A673 (cell line): ENCODE measurements at regions not wholly inside any gene's neighbourhood (a gene's known extent, or its start where the extent isn't known, plus 50 kb on each side); places are given as distances from the start of the nearest gene placed in this dataset.

Experiments used
- BruUV-seq: library from RNA; stranded (reverse); fragments of 400-500 nt; replicated peaks from 2 replicates; lab custom pipeline; 2021; lab: Mats Ljungman, UMichigan
- CTCF ChIA-PET: fragments of 300-600 bp; sonication (Branson Sonifier 250); formaldehyde crosslinking; loops from one replicate; lab custom pipeline; 2022; ENCODE audit warnings: antibody characterized with exemption; lab: Charles Lee
- POLR2A ChIA-PET: fragments of 300-600 bp; sonication (Branson Sonifier 250); formaldehyde crosslinking; loops from one replicate; lab custom pipeline; 2022; ENCODE audit warnings: antibody characterized with exemption; ENCODE audit not compliant: low non-redundant PET; lab: Charles Lee
- DNase-seq: peaks from one replicate; pipeline ENCODE4 v3.0.0-alpha.2; 2015; ENCODE audit warnings: low spot score
- H3K27ac ChIP-seq: fragments of 200-600 bp; sonication (generic); 2 replicates; pipeline ENCODE4 v1.5.1; 2016; ENCODE audit warnings: mixed run types, low read depth, mild to moderate bottlenecking, mixed read lengths, antibody characterized with exemption, low read length; ENCODE audit not compliant: poor library complexity, severe bottlenecking
- H3K27me3 ChIP-seq: fragments of 200-600 bp; sonication (generic); replicated peaks from 2 replicates; pipeline ENCODE4 v1.6.1; 2017; ENCODE audit warnings: mixed run types, low read depth, mild to moderate bottlenecking, mixed read lengths, antibody characterized with exemption, low read length; ENCODE audit not compliant: insufficient read depth, poor library complexity
- H3K36me3 ChIP-seq: fragments of 200-600 bp; sonication (generic); 2 replicates; pipeline ENCODE4 v1.6.1; 2016; ENCODE audit warnings: mixed run types, mild to moderate bottlenecking, mixed read lengths, antibody characterized with exemption, low read length; ENCODE audit not compliant: insufficient read depth, poor library complexity, severe bottlenecking
- H3K4me1 ChIP-seq: fragments of 200-600 bp; sonication (generic); 2 replicates; pipeline ENCODE4 v1.6.1; 2017; ENCODE audit warnings: mixed run types, mild to moderate bottlenecking, mixed read lengths, antibody characterized with exemption, low read length; ENCODE audit not compliant: insufficient read depth, poor library complexity, severe bottlenecking
- H3K4me3 ChIP-seq: fragments of 200-600 bp; sonication (generic); 2 replicates; pipeline ENCODE4 v1.5.1; 2016; ENCODE audit warnings: low read depth, mixed run types, mild to moderate bottlenecking, mixed read lengths, low read length; ENCODE audit not compliant: poor library complexity, severe bottlenecking
- H3K9me3 ChIP-seq: fragments of 200-600 bp; sonication (generic); 2 replicates; pipeline ENCODE4 v1.6.1; 2016; ENCODE audit warnings: mixed run types, low read depth, mild to moderate bottlenecking, mixed read lengths, antibody characterized with exemption, low read length; ENCODE audit not compliant: poor library complexity, severe bottlenecking
- EZH2 ChIP-seq: fragments of 200-600 bp; sonication (generic); IDR thresholded peaks from 2 replicates; pipeline ENCODE4 v1.6.1; 2017; ENCODE audit warnings: borderline replicate concordance, low read depth, mild to moderate bottlenecking, mixed read lengths, antibody characterized with exemption, low read length; ENCODE audit not compliant: poor library complexity, severe bottlenecking
- intact Hi-C: fragments of 100-400 bp; cut with micrococcal nuclease; formaldehyde crosslinking; loops from one replicate; pipeline ENCODE4 v1.10.0; 2022; ENCODE audit not compliant: unreplicated experiment
- TF ChIP-seq, protein P1 (sequence below): fragments of 300-800, 200-600 bp; sonication (generic); conservative IDR thresholded peaks from 2 replicates; pipeline ENCODE4 v1.5.1; 2017; ENCODE audit warnings: low read depth, mild to moderate bottlenecking, antibody characterized with exemption, low read length, moderate library complexity, mixed read lengths

DNA sequence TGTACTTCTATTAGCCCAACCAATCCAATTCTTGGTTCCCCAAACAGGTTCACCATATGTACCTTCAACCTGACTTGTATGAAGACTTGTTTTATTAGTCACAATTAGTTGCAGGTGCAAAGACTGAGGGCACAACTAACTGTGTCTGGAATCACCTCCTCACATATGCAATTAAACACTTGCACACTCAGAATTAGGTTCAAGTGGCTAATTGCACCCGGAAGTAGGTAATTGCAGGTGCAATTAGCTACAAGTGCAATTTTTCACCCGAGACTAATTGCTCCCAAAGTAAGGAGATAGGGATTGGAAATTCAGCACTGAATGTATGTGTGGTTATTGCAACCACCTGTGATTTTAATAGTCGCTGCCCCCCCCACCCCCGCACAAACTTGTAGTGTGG is 338.9 kb downstream of the ZSWIM6 start:
- TF ChIP-seq EZH2 = no peak
- TF ChIP-seq, protein P1, sequence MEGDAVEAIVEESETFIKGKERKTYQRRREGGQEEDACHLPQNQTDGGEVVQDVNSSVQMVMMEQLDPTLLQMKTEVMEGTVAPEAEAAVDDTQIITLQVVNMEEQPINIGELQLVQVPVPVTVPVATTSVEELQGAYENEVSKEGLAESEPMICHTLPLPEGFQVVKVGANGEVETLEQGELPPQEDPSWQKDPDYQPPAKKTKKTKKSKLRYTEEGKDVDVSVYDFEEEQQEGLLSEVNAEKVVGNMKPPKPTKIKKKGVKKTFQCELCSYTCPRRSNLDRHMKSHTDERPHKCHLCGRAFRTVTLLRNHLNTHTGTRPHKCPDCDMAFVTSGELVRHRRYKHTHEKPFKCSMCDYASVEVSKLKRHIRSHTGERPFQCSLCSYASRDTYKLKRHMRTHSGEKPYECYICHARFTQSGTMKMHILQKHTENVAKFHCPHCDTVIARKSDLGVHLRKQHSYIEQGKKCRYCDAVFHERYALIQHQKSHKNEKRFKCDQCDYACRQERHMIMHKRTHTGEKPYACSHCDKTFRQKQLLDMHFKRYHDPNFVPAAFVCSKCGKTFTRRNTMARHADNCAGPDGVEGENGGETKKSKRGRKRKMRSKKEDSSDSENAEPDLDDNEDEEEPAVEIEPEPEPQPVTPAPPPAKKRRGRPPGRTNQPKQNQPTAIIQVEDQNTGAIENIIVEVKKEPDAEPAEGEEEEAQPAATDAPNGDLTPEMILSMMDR = no peak
- no peaks in the 10 kb centered on the region for H3K27me3 ChIP-seq
- no peak for DNase-seq
- intact Hi-C loops = no loop called here
- no peaks in the 10 kb centered on the region for H3K36me3 ChIP-seq
- H3K27ac ChIP-seq = no peak overlapping the region
- peaks cover 33% of the 10 kb centered on the region for H3K4me1 ChIP-seq
- BruUV-seq = no TSS peak
- CTCF ChIA-PET = no interaction called here
- no peak overlapping the region for H3K4me3 ChIP-seq
- POLR2A ChIA-PET = no interaction called here
- no peaks in the 10 kb centered on the region for H3K9me3 ChIP-seq

DNA sequence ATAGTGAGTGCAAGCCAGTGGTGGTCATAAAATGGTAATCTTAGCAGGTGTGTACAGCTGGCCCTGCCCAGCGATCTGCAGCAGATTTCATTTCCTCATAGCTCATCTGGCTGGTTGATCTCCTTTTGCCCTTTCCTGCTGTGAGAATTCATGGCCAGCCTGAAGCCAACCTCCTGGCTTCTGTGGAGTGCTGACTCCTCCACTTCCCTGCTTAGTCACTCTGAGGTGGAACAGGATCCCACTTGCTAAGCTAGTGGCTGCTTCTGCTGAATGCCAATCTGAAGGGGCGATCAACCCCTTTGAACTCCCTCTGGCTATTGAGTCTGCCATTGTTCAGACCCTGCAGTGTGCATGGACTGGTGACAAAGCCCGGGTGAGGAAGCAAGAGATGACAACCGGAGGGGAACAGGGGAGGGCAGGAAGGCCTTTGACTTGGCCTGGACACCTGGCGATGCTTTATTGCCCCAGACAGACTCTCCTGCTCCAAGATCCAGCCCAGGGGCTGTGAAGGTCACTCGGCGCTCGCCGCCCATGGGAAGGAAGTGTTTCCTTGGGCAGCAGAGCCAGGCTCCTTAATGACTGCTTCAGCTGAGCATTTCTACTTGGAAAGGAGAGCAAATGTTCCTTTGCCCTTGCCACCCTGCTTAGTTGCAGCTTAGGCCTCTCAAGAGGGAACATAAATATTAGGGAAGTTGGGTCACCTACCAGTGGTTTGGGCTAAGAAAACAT is 341.1 kb downstream of the ZSWIM6 start:
- no TSS peak for BruUV-seq
- POLR2A ChIA-PET = no interaction called here
- intact Hi-C loops = no loop called here
- no peak for DNase-seq
- Histone ChIP-seq H3K4me3 (no peak overlapping the region), H3K9me3 (no peaks in the 10 kb centered on the region), H3K27me3 (no peaks in the 10 kb centered on the region), H3K27ac (no peak overlapping the region), H3K36me3 (no peaks in the 10 kb centered on the region), H3K4me1 (peaks cover 24% of the 10 kb centered on the region)
- CTCF ChIA-PET = no interaction called here
- TF ChIP-seq, protein P1 = no peak
- no peak for TF ChIP-seq EZH2

DNA sequence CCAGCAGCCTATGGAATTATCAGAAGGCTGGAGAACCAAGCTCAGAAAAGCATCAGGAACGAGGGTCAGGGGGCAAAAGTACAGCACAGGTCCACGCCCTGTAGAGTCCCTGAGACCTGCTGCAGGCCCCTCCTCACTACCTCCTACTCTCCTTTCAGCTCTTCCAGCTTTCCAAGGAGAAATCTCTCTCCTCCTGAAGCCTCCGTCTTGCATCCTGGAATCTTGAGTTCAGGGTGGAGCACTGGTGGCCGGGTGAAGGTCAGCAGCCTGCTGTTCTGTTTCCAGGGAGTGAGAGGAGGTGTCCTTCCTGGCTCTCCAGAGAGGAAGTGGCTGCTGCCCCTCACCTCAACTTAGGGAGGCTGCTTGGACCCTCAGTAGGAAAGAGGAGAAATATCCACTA is 342.3 kb downstream of the ZSWIM6 start:
- Histone ChIP-seq H3K36me3 (no peaks in the 10 kb centered on the region), H3K27ac (no peak overlapping the region), H3K27me3 (no peaks in the 10 kb centered on the region), H3K9me3 (no peaks in the 10 kb centered on the region), H3K4me3 (no peak overlapping the region), H3K4me1 (peaks cover 19% of the 10 kb centered on the region)
- DNase-seq = no peak
- ChIA-PET POLR2A (no interaction called here), CTCF (no interaction called here)
- BruUV-seq = no TSS peak
- TF ChIP-seq, protein P1 = no peak
- no peak for TF ChIP-seq EZH2
- intact Hi-C loops = no loop called here
